Suprapubic skin (tissue), 4 donors: ENCODE measurements at regions not wholly inside any gene's neighbourhood (a gene's known extent, or its start where the extent isn't known, plus 50 kb on each side); places are given as distances from the start of the nearest gene placed in this dataset.

Source experiments
- DNase-seq, 2 donors: peaks; one replicate each; pipeline ENCODE4 v3.0.0-alpha.2; 2019; ENCODE audit warnings: low spot score in 2 of 2
- H3K27ac ChIP-seq: fragments of 200-600 bp; sonication (generic); one replicate; pipeline ENCODE4 v1.5.1; 2019
- H3K27me3 ChIP-seq: fragments of 200-600 bp; sonication (generic); one replicate; pipeline ENCODE4 v1.5.1; 2019
- H3K36me3 ChIP-seq: fragments of 200-600 bp; sonication (generic); one replicate; pipeline ENCODE4 v1.5.1; 2019
- H3K4me1 ChIP-seq: fragments of 200-600 bp; sonication (generic); one replicate; pipeline ENCODE4 v1.5.1; 2019
- H3K4me3 ChIP-seq: fragments of 200-600 bp; sonication (generic); one replicate; pipeline ENCODE4 v1.5.1; 2019; ENCODE audit warnings: mild to moderate bottlenecking
- H3K9me3 ChIP-seq: fragments of 200-600 bp; sonication (generic); one replicate; pipeline ENCODE4 v1.5.1; 2019
- EP300 ChIP-seq: sonication (generic); formaldehyde crosslinking; IDR thresholded peaks from one replicate; pipeline ENCODE4 v1.6.1; 2017; ENCODE audit warnings: antibody characterized with exemption
- POLR2A ChIP-seq, 2 donors: fragments of 450-650 bp; IDR thresholded peaks; one replicate each; pipeline ENCODE4 v1.6.1; 2017; ENCODE audit warnings: antibody characterized with exemption in 2 of 2, mild to moderate bottlenecking in 2 of 2, moderate library complexity in 2 of 2
- POLR2AphosphoS5 ChIP-seq, 3 donors: sonication (generic); formaldehyde crosslinking; IDR thresholded peaks; one replicate each; pipeline ENCODE4 v1.6.1; 2017; ENCODE audit warnings: antibody characterized with exemption in 3 of 3
- WGBS: methylation state at CpG from one replicate; pipeline ENCODE4 v1.1.5; 2018; 5-methylcytosine and 5-hydroxymethylcytosine counted together
- TF ChIP-seq, protein P1 (sequence below), 2 donors: fragments of 200-600 bp in 1 of 2; fragments of 450-650 bp in 1 of 2; sonication (generic) in 1 of 2; IDR thresholded peaks; one replicate each; pipeline ENCODE4 v1.5.1; 2016 to 2019; ENCODE audit warnings: antibody characterized with exemption in 2 of 2, mild to moderate bottlenecking in 1 of 2, moderate library complexity in 1 of 2

- Histone ChIP-seq H3K4me1 (no peaks in the 10 kb centered on the region), H3K27me3 (no peaks in the 10 kb centered on the region), H3K27ac (no peak overlapping the region), H3K4me3 (no peak overlapping the region), H3K9me3 (no peaks in the 10 kb centered on the region), H3K36me3 (no peaks in the 10 kb centered on the region)
- TF ChIP-seq POLR2A (IDR thresholded peaks at IDR 0.05) (no peak), EP300 (no peak), POLR2AphosphoS5 (IDR thresholded peaks at IDR 0.05) (no peak)
- TF ChIP-seq, protein P1, sequence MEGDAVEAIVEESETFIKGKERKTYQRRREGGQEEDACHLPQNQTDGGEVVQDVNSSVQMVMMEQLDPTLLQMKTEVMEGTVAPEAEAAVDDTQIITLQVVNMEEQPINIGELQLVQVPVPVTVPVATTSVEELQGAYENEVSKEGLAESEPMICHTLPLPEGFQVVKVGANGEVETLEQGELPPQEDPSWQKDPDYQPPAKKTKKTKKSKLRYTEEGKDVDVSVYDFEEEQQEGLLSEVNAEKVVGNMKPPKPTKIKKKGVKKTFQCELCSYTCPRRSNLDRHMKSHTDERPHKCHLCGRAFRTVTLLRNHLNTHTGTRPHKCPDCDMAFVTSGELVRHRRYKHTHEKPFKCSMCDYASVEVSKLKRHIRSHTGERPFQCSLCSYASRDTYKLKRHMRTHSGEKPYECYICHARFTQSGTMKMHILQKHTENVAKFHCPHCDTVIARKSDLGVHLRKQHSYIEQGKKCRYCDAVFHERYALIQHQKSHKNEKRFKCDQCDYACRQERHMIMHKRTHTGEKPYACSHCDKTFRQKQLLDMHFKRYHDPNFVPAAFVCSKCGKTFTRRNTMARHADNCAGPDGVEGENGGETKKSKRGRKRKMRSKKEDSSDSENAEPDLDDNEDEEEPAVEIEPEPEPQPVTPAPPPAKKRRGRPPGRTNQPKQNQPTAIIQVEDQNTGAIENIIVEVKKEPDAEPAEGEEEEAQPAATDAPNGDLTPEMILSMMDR (IDR thresholded peaks at IDR 0.05) = no peak
- DNase-seq = no peak
- WGBS = 61% methylated on average over 3 of the region's 3 CpGs
Measured at GRCh38 chr3:117074826-117075225, 365.2 kb downstream of the TUSC7 start.

DNA sequence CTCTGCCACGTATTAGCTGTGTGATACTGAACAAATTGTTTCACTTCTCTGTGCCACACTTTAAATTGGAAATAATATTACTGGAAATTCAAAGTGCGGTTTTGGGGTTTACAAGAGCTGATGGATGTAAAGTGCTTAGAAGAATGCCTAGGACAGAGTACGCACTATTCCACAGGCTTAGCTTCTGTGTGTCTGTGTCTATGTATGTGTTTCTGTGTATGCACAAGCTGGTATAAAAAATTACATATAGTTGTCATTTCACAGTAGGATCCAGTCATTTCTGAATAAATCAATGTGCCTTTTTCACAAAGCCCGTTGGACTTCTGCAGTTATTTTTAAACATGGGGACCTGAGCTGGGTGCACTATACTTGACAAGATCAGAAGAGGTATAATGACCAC, 370.4 kb downstream of the TUSC7 start:
- Histone ChIP-seq H3K36me3 (no peaks in the 10 kb centered on the region), H3K27me3 (no peaks in the 10 kb centered on the region), H3K4me1 (no peaks in the 10 kb centered on the region), H3K9me3 (no peaks in the 10 kb centered on the region), H3K27ac (no peak overlapping the region), H3K4me3 (no peak overlapping the region)
- DNase-seq = no peak
- TF ChIP-seq, protein P1 (IDR thresholded peaks at IDR 0.05) = no peak
- no peak for TF ChIP-seq POLR2A (IDR thresholded peaks at IDR 0.05)
- TF ChIP-seq POLR2AphosphoS5 (IDR thresholded peaks at IDR 0.05) = no peak
- TF ChIP-seq EP300 = no peak
- 77% methylated on average over 4 of the region's 4 CpGs for WGBS

DNA sequence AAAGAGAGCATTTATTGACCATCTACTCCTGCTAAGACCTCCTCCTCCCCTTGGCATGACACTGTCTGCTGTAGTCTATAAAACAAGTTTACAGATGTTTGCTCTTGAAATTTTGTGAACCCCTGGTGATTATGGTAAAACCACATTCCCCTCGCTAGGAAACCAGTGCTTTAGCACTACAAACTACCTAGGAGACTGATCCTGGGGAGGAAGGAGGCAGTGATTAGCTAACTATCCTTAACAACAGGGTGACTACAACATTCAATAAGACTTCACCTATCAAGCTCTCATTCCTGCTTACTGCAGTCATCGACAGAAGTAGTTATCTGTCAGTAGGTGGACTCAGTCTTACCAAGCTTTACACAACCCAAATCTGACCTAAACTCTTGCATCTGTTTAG, 371.3 kb downstream of the TUSC7 start:
- Histone ChIP-seq H3K4me3 (no peak overlapping the region), H3K27ac (no peak overlapping the region), H3K36me3 (no peaks in the 10 kb centered on the region), H3K27me3 (no peaks in the 10 kb centered on the region), H3K9me3 (no peaks in the 10 kb centered on the region), H3K4me1 (no peaks in the 10 kb centered on the region)
- WGBS = 58% methylated on average over 2 of the region's 2 CpGs
- no peak for DNase-seq
- TF ChIP-seq, protein P1 (IDR thresholded peaks at IDR 0.05) = no peak
- TF ChIP-seq POLR2A (IDR thresholded peaks at IDR 0.05) (no peak), EP300 (no peak), POLR2AphosphoS5 (IDR thresholded peaks at IDR 0.05) (no peak)

GRCh38 chr3:117084277-117084676, 374.7 kb downstream of the TUSC7 start:
- TF ChIP-seq POLR2AphosphoS5 (IDR thresholded peaks at IDR 0.05) = no peak
- TF ChIP-seq, protein P1 (IDR thresholded peaks at IDR 0.05) = no peak
- TF ChIP-seq EP300 = no peak
- no peak for TF ChIP-seq POLR2A (IDR thresholded peaks at IDR 0.05)
- no peaks in the 10 kb centered on the region for H3K27me3 ChIP-seq
- H3K9me3 ChIP-seq = no peaks in the 10 kb centered on the region
- DNase-seq = no peak
- no peak overlapping the region for H3K27ac ChIP-seq
- no peaks in the 10 kb centered on the region for H3K4me1 ChIP-seq
- 85% methylated on average over 3 of the region's 3 CpGs for WGBS
- H3K4me3 ChIP-seq = no peak overlapping the region
- H3K36me3 ChIP-seq = no peaks in the 10 kb centered on the region

GRCh38 chr3:117084739-117085270, 375.2 kb downstream of the TUSC7 start:
- Histone ChIP-seq H3K4me1 (no peaks in the 10 kb centered on the region), H3K9me3 (no peaks in the 10 kb centered on the region), H3K27ac (no peak overlapping the region), H3K36me3 (no peaks in the 10 kb centered on the region), H3K27me3 (no peaks in the 10 kb centered on the region), H3K4me3 (no peak overlapping the region)
- WGBS = 16% methylated on average over 3 of the region's 3 CpGs
- TF ChIP-seq EP300 (no peak), POLR2A (IDR thresholded peaks at IDR 0.05) (no peak), POLR2AphosphoS5 (IDR thresholded peaks at IDR 0.05) (no peak)
- TF ChIP-seq, protein P1 (IDR thresholded peaks at IDR 0.05) = no peak
- no peak for DNase-seq
